ENCODE measurements at regions not wholly inside any gene's neighbourhood (a gene's known extent, or its start where the extent isn't known, plus 50 kb on each side); places are given as distances from the start of the nearest gene placed in this dataset.

DNA sequence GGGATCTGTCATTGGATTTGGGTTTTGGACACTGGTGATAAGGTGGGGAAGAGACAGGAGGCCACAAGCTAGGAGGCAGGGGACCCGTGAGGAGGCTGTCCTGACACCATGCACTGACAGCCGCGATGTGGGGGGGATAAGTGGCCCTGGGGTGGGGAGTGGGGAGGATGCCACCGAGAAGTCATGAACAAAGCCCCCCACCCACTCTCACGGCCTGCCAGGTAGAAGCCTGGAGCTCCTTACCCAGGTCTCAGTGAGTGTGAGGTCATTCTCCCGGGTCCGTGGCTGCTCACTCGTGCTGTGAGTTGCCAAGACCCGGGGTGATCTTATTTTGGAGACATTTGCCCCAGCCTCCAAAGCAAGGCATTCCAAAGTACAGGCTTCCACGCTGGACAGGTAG lies 165.9 kb upstream of the TNRC6C start:
- CTCF ChIA-PET, result interaction anchor here (0.6 kb wide), 1 partner anchor 225 kb away, joined by 3 read pairs; no protein-coding TSS in a partner anchor
- no peak for DNase-seq (ENCODE audit: low read depth, low spot score)
- TF ChIP-seq, protein P1, sequence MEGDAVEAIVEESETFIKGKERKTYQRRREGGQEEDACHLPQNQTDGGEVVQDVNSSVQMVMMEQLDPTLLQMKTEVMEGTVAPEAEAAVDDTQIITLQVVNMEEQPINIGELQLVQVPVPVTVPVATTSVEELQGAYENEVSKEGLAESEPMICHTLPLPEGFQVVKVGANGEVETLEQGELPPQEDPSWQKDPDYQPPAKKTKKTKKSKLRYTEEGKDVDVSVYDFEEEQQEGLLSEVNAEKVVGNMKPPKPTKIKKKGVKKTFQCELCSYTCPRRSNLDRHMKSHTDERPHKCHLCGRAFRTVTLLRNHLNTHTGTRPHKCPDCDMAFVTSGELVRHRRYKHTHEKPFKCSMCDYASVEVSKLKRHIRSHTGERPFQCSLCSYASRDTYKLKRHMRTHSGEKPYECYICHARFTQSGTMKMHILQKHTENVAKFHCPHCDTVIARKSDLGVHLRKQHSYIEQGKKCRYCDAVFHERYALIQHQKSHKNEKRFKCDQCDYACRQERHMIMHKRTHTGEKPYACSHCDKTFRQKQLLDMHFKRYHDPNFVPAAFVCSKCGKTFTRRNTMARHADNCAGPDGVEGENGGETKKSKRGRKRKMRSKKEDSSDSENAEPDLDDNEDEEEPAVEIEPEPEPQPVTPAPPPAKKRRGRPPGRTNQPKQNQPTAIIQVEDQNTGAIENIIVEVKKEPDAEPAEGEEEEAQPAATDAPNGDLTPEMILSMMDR (IDR thresholded peaks at IDR 0.05; ENCODE audit: insufficient read depth, low read length, missing control alignments), result no peak
- H3K4me3 ChIP-seq (ENCODE audit: low read depth, low read length), result no peak overlapping the region
- POLR2A ChIA-PET, result no interaction called here

DNA sequence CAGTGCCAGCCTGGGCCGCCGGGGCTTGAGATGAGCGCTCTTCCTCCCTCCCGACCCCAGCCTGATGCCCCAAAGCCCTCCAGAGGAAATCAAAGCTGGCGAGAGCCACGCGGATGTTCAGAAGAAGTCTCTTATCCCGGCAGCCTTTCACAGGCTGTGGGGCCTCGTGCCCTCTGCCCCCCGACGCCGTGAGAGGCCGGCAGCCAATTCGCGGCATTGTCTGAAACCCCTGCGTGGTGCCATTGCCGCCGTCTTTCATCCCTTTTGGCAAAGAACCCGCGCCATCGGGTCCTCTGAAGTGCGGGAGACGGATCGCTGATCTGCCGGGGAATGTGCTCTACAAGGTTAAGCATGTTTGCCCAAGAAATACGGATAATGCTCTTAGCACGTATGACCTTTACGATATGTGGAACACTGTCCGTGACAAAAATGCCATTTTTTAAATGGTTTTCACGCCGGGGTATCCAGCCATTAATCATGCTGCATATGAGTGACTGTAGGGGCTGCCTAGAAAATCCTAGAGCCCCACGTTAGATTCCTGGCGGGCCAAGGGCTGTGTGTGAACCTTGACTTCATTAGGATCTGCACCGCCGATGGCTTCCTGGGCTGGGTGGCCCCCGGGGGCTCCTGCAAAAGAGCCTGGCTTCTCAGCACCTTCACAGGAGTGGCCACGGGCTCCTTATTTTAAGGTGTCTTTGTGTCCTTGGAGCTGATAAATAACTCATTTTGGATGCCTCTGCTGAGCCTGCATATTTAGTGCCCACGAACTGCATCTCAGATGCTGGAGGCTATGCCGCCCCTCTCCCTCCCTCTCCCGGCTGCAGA lies 165.1 kb upstream of the TNRC6C start:
- no peak overlapping the region for H3K4me3 ChIP-seq (ENCODE audit: low read depth, low read length)
- ChIA-PET POLR2A (no interaction called here), CTCF (interaction anchor here (0.6 kb wide), 1 partner anchor 224 kb away, joined by 3 read pairs; no protein-coding TSS in a partner anchor)
- TF ChIP-seq, protein P1 (IDR thresholded peaks at IDR 0.05; ENCODE audit: insufficient read depth, low read length, missing control alignments), result no peak
- no peak for DNase-seq (ENCODE audit: low read depth, low spot score)

DNA sequence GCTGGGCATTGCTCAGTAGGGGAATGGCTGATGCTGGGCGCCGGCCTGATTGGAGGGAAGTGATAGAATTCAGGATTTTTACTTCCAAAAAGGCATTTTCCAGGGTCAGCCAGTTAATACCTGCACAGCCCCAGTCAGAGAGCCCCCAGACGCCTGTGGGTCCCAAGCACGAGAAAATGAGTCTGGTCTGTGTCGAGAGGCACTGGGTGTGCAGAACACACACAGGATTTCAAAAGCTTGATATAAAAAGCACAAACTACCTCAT lies 164.6 kb upstream of the TNRC6C start:
- POLR2A ChIA-PET, result no interaction called here

DNA sequence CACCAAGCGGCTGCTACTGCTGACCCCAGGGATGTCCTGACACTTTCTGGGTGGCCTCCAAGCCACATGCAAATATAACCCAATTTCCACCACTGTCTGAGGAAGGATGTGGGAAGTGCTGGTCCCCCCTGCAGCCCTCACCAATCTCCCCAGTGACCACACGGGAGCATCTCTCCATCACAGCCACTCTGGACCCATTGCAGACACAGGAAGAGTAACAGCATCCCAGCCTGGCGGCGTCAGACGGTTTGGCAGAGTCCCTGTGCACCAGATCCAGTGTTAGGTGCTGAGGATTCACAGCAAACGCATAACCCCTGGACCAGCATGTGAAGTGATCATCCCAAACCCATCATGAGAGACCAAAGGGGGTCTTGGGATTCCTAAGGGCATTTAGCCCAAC lies 163.7 kb upstream of the TNRC6C start:
- no peak for DNase-seq (ENCODE audit: low read depth, low spot score)
- ChIA-PET CTCF (no interaction called here), POLR2A (no interaction called here)
- TF ChIP-seq, protein P1 (IDR thresholded peaks at IDR 0.05; ENCODE audit: insufficient read depth, low read length, missing control alignments), result no peak
- H3K4me3 ChIP-seq (ENCODE audit: low read depth, low read length), result no peak overlapping the region

More for the DNA sequence above, 164.6 kb upstream of the TNRC6C start:
- DNase-seq (ENCODE audit: low read depth, low spot score), result no peak
- CTCF ChIA-PET, result no interaction called here
- H3K4me3 ChIP-seq (ENCODE audit: low read depth, low read length), result no peak overlapping the region
- TF ChIP-seq, protein P1 (IDR thresholded peaks at IDR 0.05; ENCODE audit: insufficient read depth, low read length, missing control alignments), result no peak

DNA sequence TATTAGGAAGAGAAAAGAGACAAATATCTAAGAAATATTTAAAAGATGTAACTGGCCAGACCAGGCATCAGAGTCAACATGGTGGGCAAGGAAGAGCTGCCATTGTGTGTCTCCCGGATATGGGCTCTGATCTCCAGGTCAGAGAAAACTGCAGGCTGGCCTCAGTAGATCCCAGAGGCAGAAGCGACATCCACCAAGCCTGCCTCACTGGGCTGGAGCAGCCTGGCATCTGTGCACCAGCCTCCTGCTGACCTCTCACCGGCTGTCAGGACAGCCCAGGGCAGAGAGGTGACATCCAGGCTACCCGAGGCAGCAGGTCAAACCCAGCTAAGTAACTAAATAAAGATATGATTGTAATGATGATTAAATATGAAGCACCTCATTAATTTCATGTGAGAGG lies 162.8 kb upstream of the TNRC6C start:
- ChIA-PET CTCF (interaction anchor here (1.7 kb wide), 1 partner anchor 253 kb away, joined by 5 read pairs; no protein-coding TSS in a partner anchor), POLR2A (no interaction called here)
- TF ChIP-seq, protein P1 (IDR thresholded peaks at IDR 0.05; ENCODE audit: insufficient read depth, low read length, missing control alignments), result no peak
- H3K4me3 ChIP-seq (ENCODE audit: low read depth, low read length), result no peak overlapping the region
- DNase-seq (ENCODE audit: low read depth, low spot score), result no peak

DNA sequence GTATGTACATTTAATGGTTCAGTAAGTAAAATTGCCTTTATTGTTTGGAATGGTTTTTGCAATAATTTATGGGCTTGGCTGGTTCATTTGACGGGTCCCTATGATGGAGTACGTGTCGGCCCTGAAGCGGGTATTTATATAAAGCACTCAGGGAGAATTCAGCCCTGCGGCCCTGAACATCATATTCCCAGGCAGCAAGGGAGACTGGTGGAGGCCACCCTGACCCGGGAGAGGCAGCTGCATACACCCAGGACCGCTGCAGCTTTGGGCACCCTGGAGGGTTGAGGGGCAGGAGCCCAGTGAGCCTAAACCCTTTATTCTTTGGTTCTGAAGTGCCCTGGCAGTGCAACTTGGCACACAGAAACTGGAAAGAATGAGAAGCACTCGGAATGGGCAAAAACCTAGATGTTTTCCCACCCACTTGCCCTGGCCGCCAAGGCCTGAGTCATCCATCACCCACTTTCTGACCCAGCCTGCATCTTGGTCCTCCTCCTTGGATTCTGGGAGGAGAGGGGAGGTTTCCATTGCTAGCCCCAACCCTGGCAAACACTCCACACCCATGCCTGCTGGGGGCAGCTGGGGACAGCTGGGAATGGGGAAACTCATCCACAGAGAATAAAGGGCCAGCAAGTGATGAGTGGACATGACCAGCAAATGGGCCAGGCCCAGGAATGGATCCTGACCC lies 162.2 kb upstream of the TNRC6C start:
- ChIA-PET POLR2A (no interaction called here), CTCF (interaction anchor here (1.7 kb wide), 1 partner anchor 254 kb away, joined by 5 read pairs; no protein-coding TSS in a partner anchor)
- TF ChIP-seq, protein P1 (IDR thresholded peaks at IDR 0.05; ENCODE audit: insufficient read depth, low read length, missing control alignments), result no peak
- no peak overlapping the region for H3K4me3 ChIP-seq (ENCODE audit: low read depth, low read length)
- DNase-seq (ENCODE audit: low read depth, low spot score), result no peak

Measured in AG04449 (cell line).